ENCODE measurements at regions not wholly inside any gene's neighbourhood (a gene's known extent, or its start where the extent isn't known, plus 50 kb on each side); places are given as distances from the start of the nearest gene placed in this dataset.

DNA sequence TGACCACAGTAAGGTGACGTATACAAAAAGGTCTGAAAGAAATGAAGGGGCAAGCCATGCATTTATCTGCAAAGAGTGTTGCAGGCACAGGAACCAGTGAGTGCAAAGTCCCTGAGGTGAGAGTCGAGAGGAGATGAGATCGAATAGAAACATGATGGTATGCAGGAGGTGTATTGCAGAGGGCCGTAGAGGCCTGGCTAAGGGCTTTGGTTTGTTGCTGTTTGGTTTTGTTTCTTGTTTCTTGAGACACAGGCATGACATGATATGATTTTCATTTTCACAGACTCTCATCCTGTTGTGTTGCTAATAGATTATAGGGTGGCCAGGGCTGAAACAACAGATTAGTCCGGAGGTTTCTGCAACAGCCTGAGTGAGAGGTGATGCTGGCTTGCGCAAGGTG, 80.4 kb downstream of the HSPH1 start:
- DNase-seq, result no peak

GRCh38 chr13:31074756-31075155, 86.9 kb downstream of the HSPH1 start:
- no peak for DNase-seq

- no peak for DNase-seq
Observed at GRCh38 chr13:31073859-31074718, 87.6 kb downstream of the HSPH1 start.

DNA sequence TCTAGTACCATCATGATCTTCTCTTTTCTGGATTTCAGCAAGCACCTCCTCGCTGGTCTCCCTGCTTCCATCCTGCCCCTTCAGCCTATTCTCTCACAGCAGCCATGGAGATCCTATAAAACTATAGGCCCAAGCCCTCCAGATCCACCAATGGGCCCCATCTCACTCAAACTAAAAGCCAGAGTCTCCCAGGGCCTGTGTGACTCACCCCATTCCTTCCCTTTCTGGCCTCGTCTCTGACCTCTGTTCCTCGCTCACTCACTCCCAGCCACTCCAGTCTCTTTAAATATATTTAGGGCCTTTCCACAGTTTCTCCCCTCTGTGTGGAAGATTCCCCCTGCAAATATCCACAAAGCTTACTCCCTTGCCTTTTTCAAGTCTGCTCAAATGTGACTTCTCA, 89.7 kb downstream of the HSPH1 start:
- DNase-seq, result no peak

GRCh38 chr13:31069808-31070534, 91.7 kb downstream of the HSPH1 start:
- no peak for DNase-seq

- no peak for DNase-seq
Observed at GRCh38 chr13:31068119-31068423, 93.6 kb downstream of the HSPH1 start.

DNA sequence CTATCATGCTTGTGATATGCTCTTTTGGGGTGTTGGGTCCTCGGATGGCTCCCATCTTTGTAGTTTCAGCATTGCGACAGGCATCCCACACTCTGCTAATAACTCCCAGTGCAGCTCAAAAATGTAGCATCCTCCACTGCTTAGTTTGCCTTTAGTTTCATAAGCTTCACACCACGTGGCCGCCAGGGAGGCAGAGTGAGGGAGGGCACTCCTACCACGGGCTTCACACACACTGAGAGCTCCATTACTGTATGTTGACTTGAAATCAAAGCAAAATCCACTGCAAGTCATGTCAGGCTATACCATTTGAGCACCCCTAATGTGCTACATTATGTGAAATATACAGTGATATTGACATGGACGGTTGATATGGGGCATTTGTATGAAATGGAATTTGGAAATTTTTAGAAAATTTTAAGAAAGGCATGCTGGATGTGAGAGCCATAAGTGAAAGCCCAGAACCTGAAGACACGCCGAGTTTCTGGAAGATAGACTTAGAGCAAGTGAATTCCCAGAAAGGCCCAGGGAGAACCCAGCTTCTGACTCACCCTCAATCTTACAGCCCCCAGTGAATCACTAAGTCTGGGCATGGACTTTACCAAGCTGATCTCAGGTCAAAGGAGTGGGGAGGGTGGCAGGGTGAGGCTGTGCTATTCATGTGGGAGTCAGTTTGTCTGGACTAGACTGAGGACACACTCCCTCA, 94.1 kb downstream of the HSPH1 start:
- DNase-seq, result no peak

- DNase-seq, result no peak
Observed at GRCh38 chr13:31064636-31065035, 97.1 kb downstream of the HSPH1 start.

DNA sequence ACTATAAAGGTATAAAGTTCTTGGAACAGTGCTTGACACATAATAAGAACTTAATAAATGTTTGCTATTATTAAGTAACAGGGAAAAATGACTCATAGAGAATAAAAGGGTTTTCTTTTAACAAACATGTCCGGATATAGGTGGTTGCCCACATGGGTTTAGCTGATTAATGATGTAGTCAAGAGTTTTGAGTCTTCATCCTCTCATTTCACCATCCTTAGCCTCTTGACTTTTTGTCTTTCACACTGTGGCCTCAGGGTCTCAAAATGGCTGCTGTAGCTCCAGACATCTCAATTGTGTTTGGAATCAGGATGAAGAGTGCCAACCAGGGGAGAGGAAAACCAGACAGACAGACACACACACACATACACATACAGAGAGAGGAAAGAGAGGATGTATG, 97.9 kb downstream of the HSPH1 start:
- no peak for DNase-seq

DNA sequence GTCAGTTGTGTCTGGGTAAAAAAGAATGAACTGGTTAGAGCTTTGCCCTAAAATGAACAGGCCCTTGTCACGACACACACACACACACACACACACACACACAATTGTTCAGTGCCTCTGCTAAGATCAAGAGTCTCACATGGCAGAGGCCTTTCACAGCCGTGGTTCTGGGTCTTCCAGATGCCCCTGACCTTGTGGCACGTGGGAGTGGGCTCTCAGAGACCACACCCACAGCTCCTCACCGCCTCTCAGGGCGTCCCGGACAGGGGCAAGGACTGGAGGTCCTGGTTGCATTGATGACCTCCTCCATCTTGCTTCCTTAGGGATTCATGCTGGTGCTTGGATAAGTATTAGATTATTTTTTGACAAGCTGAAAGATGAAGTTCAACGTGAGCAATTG, 101.0 kb downstream of the HSPH1 start:
- DNase-seq, result no peak

DNA sequence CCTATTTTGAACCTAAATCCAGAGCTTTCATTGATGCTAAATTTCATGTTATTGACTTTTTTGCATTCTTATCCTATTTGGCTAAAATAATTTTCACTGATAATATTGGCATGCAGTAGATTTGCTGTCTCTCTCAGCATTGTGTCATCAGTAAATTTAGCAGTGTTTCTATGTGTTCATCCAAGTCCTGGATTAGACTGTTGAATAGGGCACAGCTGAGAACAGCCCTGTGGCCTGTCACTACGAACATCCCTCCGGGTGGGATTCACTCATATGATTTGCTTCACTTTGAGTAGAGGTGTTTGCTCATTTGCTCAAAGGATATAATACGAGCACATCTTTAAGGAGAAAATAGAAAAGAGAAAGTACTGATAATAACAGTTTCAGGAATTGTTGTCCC, 101.5 kb downstream of the HSPH1 start:
- DNase-seq, result no peak

GRCh38 chr13:31057403-31058033, 104.2 kb downstream of the HSPH1 start:
- no peak for DNase-seq

DNA sequence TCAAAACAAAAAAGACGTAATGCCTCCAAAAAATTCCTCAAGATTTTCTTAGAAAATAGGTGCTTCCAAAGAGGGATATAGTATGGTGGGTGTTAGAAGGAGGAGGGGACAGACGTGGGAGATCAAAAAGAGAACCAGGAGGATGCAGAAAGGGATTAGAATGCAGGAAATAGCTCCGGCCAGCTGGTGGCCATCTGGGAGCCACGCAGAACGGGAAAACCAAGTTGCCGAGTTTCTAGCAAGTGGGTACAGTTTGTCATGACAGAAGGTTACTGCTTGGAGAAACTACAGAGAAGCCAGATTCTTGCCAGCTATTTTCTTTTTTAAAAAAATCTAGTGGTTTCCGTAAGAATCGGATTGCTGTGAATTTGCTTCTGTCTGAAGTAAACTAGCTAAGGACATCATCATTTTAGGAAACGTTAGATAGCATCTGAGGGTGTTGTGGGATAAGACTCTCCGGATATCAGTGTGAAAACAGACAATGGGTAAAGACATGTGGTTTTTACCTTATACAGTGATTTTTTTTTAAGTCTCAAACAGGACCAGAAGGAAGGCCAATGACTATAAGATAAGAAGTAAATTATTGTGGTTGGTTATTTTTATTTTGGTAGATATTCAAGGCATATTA, 104.9 kb downstream of the HSPH1 start:
- DNase-seq, result peak; percentile 86

DNA sequence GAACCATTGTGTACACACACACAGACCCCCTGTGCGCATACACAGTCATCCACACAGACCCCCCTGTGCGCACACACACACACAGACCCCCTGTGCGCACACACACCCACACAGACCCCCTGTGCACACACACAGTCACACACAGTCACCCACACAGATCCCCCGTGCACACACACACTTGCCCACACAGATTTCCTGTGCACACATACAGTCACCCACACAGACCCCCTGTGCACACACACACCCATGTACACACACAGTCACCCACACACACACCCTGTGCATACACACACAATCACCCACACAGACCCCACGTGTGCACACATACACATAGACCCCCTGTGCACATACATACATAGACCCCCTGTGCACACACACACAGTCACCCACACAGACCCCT, 106.1 kb downstream of the HSPH1 start:
- DNase-seq, result no peak

DNA sequence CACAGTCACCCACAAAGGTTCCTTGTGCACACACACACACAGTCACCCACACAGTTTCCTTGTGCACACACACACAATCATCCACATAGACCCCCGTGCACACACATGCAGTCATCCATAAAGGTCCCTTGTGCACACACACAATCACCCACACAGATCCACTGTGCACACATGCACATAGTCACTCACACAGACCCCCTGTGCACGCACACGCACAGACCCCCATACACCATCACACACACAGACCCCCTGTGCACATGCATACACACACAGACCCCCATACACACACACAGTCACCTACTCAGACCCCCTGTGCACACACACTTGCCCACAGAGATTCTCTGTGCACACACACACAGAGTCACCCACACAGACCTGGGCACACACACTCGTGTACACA, 107.1 kb downstream of the HSPH1 start:
- no peak for DNase-seq

DNA sequence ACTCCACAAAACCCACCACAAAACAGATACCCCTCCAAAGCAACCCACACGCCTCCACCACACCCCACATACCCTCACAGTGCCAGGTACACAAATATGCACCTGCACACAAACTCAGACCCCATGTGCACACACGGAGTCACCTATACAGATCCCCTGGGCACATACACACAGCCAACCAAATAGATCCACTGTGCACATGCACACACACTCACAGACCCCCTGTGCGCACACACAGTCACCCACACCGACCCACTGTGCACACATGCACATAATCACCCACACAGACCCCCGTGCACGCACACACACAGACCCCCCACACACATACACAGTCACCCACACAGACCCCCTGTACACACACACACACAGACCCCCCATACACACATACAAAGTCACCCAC, 107.8 kb downstream of the HSPH1 start:
- no peak for DNase-seq

DNA sequence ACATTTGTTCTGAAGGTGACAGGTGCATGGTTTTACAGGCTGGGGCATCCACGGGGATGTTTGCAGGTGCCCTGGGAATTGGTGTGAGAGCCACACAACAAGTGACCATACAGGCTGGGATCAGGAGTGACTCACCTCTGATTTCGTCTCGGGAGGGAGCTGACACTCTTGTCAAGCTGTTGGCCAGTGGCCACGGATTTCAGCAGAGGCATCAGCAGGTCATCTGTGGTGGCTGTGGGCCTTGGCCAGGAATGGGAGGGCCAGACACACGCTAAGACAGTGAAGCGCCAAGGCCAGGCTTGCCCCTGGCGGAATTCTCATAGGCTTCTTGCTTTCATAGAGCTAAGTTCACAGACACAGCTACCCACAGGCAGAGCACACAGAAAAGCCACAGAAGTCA, 108.6 kb downstream of the HSPH1 start:
- DNase-seq, result no peak

- no peak for DNase-seq
Observed at GRCh38 chr13:31052478-31052877, 109.2 kb downstream of the HSPH1 start.

DNA sequence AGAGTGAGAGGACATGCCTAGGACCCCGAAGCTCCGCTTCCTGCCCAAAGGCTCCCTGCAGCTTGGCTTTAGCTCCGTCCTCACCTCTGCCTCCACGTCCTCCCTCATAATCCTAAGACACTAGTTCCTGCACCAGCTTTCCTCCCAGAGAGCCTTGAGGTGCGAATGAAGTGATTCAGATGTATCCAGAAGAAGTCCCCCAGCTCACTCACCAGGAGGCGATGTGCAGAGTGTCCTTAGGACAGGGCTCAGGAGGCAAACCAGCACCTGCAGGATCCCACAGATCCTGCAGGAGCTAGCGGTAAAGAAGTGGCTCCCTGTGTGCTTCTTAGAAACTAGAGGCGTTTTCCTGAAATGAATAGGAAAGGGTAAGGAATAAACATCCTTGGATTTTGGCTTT, 109.7 kb downstream of the HSPH1 start:
- peak; percentile 52 for DNase-seq

DNA sequence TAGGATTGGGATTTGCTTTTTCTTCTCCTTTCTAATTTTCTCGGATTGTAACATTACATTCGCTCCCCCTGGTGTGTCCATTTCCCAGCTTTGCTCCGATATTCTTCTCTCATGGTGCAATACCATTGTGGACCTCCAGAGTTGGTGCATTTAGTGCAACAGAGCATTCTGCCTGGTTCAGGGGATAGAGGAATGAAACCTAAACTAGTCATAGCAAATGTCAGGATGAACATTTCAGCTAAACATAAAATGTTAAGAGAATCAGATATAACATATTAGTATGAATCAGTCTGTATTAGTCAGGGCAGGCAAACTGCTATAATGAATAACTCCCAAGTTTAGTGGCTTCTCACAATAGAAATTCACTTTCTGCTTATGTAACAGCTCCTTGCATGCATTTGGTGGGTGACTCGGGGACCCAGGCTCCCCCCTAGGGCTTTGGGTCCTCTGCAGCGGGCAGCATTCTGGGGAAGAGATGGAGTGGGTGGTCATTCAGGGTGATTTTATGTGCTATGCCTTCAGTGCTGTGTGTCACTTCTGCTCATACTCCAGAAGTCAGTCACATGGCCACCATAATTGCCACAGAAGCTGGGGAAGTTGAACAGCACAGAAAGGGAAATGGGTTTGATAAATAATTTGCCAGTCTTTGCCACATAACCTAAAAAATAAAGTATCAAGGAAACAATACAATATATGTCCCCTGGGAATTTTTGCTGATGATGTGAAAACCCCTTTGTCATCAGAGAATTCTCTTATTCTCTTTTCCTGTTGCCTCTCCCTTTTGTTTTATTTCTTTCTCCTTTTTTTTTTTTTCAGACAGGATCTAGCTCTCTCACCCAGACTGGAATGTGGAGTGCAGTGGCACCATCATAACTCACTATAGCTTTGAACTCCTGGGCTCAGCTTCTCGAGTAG, 111.0 kb downstream of the HSPH1 start:
- DNase-seq, result peak; percentile 28

GRCh38 chr13:31049833-31050232, 111.9 kb downstream of the HSPH1 start:
- DNase-seq, result no peak

- DNase-seq, result no peak
Observed at GRCh38 chr13:31049083-31049482, 112.6 kb downstream of the HSPH1 start.

Measured in NCI-H82 (cell line).